Prostate gland (tissue), 2 donors: ENCODE measurements at regions not wholly inside any gene's neighbourhood (a gene's known extent, or its start where the extent isn't known, plus 50 kb on each side); places are given as distances from the start of the nearest gene placed in this dataset.

ENCODE experiments used
- DNase-seq: peaks from one replicate; pipeline ENCODE4 v3.0.0-alpha.2; 2019; ENCODE audit warnings: low spot score
- H3K27ac ChIP-seq, 2 donors: fragments of 200-600 bp; sonication (generic); 2 replicates each; pipeline ENCODE4 v1.5.1; 2017 to 2019
- H3K27me3 ChIP-seq: fragments of 200-600 bp; sonication (generic); replicated peaks from 2 replicates; pipeline ENCODE4 v1.5.1; 2019; ENCODE audit not compliant: insufficient read depth
- H3K36me3 ChIP-seq, 2 donors: fragments of 200-600 bp; sonication (generic); 1 replicate in 1 of 2; 2 replicates in 1 of 2; pipeline versions ENCODE4 v1.5.1 to v1.8.1; 2017 to 2019
- H3K4me1 ChIP-seq: fragments of 200-600 bp; sonication (generic); replicated peaks from 2 replicates; pipeline ENCODE4 v1.5.1; 2019
- H3K4me3 ChIP-seq, 2 donors: fragments of 200-600 bp; sonication (generic); 2 replicates each; pipeline ENCODE4 v1.5.1; 2017 to 2019
- H3K9me3 ChIP-seq: fragments of 200-600 bp; sonication (generic); 2 replicates; pipeline ENCODE4 v1.5.1; 2017
- CTCF ChIP-seq, 4 experiments: fragments of 200-600 bp in 2 of 4; fragments of 450-650 bp in 2 of 4; sonication (generic) in 2 of 4; IDR thresholded peaks; 1 replicate in 3 of 4; 2 replicates in 1 of 4; pipeline ENCODE4 v1.5.1; 2016 to 2019; ENCODE audit warnings: antibody characterized with exemption in 4 of 4, mild to moderate bottlenecking in 2 of 4, moderate library complexity in 2 of 4
- POLR2A ChIP-seq: fragments of 450-650 bp; IDR thresholded peaks from one replicate; pipeline ENCODE4 v1.6.1; 2016; ENCODE audit warnings: antibody characterized with exemption, mild to moderate bottlenecking
- POLR2AphosphoS5 ChIP-seq: sonication (generic); formaldehyde crosslinking; IDR thresholded peaks from one replicate; pipeline ENCODE4 v1.6.1; 2017; ENCODE audit warnings: antibody characterized with exemption
- WGBS: methylation state at CpG from one replicate; pipeline ENCODE4 v1.1.5; 2018; 5-methylcytosine and 5-hydroxymethylcytosine counted together
- intact Hi-C: fragments of 100-400 bp; cut with DNase I; formaldehyde crosslinking; loops from one replicate; pipeline ENCODE4 v1.14.2; 2022

GRCh38 chr2:104784264-104784663 is 69.7 kb upstream of the POU3F3 start:
- no peaks in the 10 kb centered on the region for H3K27me3 ChIP-seq
- H3K27ac ChIP-seq: no peak overlapping the region
- WGBS: 100% methylated on average over 3 of the region's 3 CpGs
- H3K36me3 ChIP-seq: no peaks in the 10 kb centered on the region
- intact Hi-C loops: no loop called here
- no peak overlapping the region for H3K4me3 ChIP-seq
- no peak for DNase-seq
- TF ChIP-seq POLR2A (no peak), CTCF (IDR thresholded peaks at IDR 0.05) (no peak), POLR2AphosphoS5 (no peak)
- H3K4me1 ChIP-seq: no peaks in the 10 kb centered on the region
- H3K9me3 ChIP-seq: no peaks in the 10 kb centered on the region

- intact Hi-C loops: no loop called here
- Histone ChIP-seq H3K27me3 (no peaks in the 10 kb centered on the region), H3K9me3 (no peaks in the 10 kb centered on the region), H3K4me3 (no peak overlapping the region), H3K27ac (no peak overlapping the region), H3K4me1 (no peaks in the 10 kb centered on the region), H3K36me3 (no peaks in the 10 kb centered on the region)
- TF ChIP-seq POLR2A: no peak
- TF ChIP-seq CTCF (IDR thresholded peaks at IDR 0.05): no peak
- no peak for TF ChIP-seq POLR2AphosphoS5
- 80% methylated on average over 8 of the region's 8 CpGs for WGBS
- no peak for DNase-seq
These were observed 67.7 kb upstream of the POU3F3 start for GRCh38 chr2:104786204-104786603.

- Histone ChIP-seq H3K27ac (no peak overlapping the region), H3K4me3 (no peak overlapping the region), H3K4me1 (no peaks in the 10 kb centered on the region), H3K36me3 (no peaks in the 10 kb centered on the region), H3K27me3 (no peaks in the 10 kb centered on the region), H3K9me3 (no peaks in the 10 kb centered on the region)
- intact Hi-C loops: no loop called here
- no peak for DNase-seq
- WGBS: 19% methylated on average over 2 of the region's 2 CpGs
- TF ChIP-seq CTCF (IDR thresholded peaks at IDR 0.05): no peak
- TF ChIP-seq POLR2A: no peak
- no peak for TF ChIP-seq POLR2AphosphoS5
These were observed 67.1 kb upstream of the POU3F3 start for GRCh38 chr2:104786821-104787220.

- WGBS: 70% methylated on average over 8 of the region's 8 CpGs
- intact Hi-C loops: no loop called here
- Histone ChIP-seq H3K27ac (no peak overlapping the region), H3K27me3 (no peaks in the 10 kb centered on the region), H3K4me3 (no peak overlapping the region), H3K9me3 (no peaks in the 10 kb centered on the region), H3K36me3 (no peaks in the 10 kb centered on the region), H3K4me1 (no peaks in the 10 kb centered on the region)
- no peak for DNase-seq
- TF ChIP-seq POLR2A: no peak
- TF ChIP-seq CTCF (IDR thresholded peaks at IDR 0.05): no peak
- no peak for TF ChIP-seq POLR2AphosphoS5
These were observed 66.4 kb upstream of the POU3F3 start for GRCh38 chr2:104787298-104788065.
